DND-41 (cell line): ENCODE measurements at regions not wholly inside any gene's neighbourhood (a gene's known extent, or its start where the extent isn't known, plus 50 kb on each side); places are given as distances from the start of the nearest gene placed in this dataset.

Experiments
- EZH2 ChIP-seq: IDR thresholded peaks from 3 replicates; pipeline ENCODE4 v1.6.1; 2012; ENCODE audit warnings: borderline replicate concordance, low read depth, mild to moderate bottlenecking, moderate library complexity, low read length, inconsistent platforms; ENCODE audit not compliant: severe bottlenecking
- TF ChIP-seq, protein P1 (sequence below): IDR thresholded peaks from 2 replicates; pipeline ENCODE4 v1.5.1; 2012; ENCODE audit warnings: borderline replicate concordance, low read length, moderate library complexity, mild to moderate bottlenecking; ENCODE audit not compliant: poor library complexity, severe bottlenecking; ENCODE audit errors: extremely low read depth

DNA sequence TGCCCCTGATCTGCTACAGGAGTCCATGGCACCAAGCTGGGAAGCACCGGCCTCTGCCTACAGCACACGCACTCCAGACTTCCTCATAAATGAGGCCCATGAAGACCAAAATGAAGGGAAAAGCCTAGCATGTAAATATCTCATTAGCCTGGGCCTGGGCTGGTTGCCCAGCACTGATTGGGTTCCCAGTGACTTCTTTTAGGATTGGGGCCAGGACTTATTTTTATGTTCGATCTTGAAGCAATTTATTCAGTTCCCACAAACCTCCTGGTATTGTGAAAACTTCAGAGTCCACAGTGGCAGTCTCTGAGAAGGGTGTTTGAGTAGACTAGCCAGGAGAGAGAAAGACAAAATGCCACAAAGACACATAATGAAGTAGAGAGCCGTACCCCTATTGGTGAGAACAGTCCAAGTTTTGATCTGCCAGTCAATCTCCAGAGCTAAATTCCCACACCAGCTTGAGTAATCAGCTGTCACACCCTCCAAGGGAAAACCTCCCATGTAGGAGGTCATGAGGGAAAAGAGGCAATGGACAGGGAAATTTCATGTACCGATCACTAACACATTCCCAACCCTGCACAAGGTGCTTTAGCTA, 78.2 kb downstream of the PHLDA1 start:
- TF ChIP-seq, protein P1, sequence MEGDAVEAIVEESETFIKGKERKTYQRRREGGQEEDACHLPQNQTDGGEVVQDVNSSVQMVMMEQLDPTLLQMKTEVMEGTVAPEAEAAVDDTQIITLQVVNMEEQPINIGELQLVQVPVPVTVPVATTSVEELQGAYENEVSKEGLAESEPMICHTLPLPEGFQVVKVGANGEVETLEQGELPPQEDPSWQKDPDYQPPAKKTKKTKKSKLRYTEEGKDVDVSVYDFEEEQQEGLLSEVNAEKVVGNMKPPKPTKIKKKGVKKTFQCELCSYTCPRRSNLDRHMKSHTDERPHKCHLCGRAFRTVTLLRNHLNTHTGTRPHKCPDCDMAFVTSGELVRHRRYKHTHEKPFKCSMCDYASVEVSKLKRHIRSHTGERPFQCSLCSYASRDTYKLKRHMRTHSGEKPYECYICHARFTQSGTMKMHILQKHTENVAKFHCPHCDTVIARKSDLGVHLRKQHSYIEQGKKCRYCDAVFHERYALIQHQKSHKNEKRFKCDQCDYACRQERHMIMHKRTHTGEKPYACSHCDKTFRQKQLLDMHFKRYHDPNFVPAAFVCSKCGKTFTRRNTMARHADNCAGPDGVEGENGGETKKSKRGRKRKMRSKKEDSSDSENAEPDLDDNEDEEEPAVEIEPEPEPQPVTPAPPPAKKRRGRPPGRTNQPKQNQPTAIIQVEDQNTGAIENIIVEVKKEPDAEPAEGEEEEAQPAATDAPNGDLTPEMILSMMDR, result no peak
- no peak for TF ChIP-seq EZH2
